Panc1 (cell line): ENCODE measurements at regions not wholly inside any gene's neighbourhood (a gene's known extent, or its start where the extent isn't known, plus 50 kb on each side); places are given as distances from the start of the nearest gene placed in this dataset.

Experiments used
- ATAC-seq: fragments of 200-7000 bp; cut with Tn5 transposase; 2 replicates; pipeline ENCODE4 v1.9.1; 2020; ENCODE audit warnings: mild to moderate bottlenecking, moderate library complexity
- BruUV-seq: library from RNA; stranded (reverse); fragments of 400-500 nt; replicated peaks from 2 replicates; lab custom pipeline; 2021; lab: Mats Ljungman, UMichigan
- CTCF ChIA-PET: fragments of 300-600 bp; sonication (Branson Sonifier 250); formaldehyde crosslinking; loops from one replicate; lab custom pipeline; 2022; ENCODE audit warnings: antibody characterized with exemption; lab: Charles Lee
- POLR2A ChIA-PET: fragments of 300-600 bp; sonication (Branson Sonifier 250); formaldehyde crosslinking; loops from one replicate; lab custom pipeline; 2022; ENCODE audit warnings: antibody characterized with exemption; lab: Charles Lee
- DNase-seq: peaks from one replicate; pipeline ENCODE4 v3.0.0-alpha.2; 2010; ENCODE audit warnings: low read depth, low spot score
- H3K27ac ChIP-seq: 2 replicates; pipeline ENCODE4 v1.5.1; 2011; ENCODE audit warnings: mild to moderate bottlenecking, low read length, inconsistent platforms
- H3K27me3 ChIP-seq: fragments of 200-500 bp; sonication (Bioruptor generic); 2 replicates; pipeline ENCODE4 v1.6.0; 2014; ENCODE audit warnings: low read length, inconsistent platforms; ENCODE audit not compliant: control insufficient read depth, insufficient read depth
- H3K36me3 ChIP-seq: fragments of 200-500 bp; sonication (Bioruptor generic); 2 replicates; pipeline ENCODE4 v1.5.1; 2014; ENCODE audit warnings: inconsistent platforms, mild to moderate bottlenecking, low read length, moderate library complexity; ENCODE audit not compliant: control insufficient read depth, insufficient read depth
- H3K4me1 ChIP-seq: 2 replicates; pipeline ENCODE4 v1.5.1; 2011; ENCODE audit warnings: inconsistent platforms, mild to moderate bottlenecking, low read length, moderate library complexity; ENCODE audit not compliant: control insufficient read depth, insufficient read depth
- H3K4me3 ChIP-seq, 2 experiments: 2 replicates each; pipeline ENCODE4 v1.5.1; 2011 to 2012; ENCODE audit warnings: low read depth in 2 of 2, low read length in 2 of 2, mild to moderate bottlenecking in 2 of 2, inconsistent platforms in 1 of 2, moderate library complexity in 1 of 2
- H3K9me3 ChIP-seq: fragments of 200-500 bp; sonication (Bioruptor generic); 2 replicates; pipeline ENCODE4 v1.5.1; 2014; ENCODE audit warnings: low read depth, mild to moderate bottlenecking, inconsistent platforms, low read length, moderate library complexity; ENCODE audit not compliant: control insufficient read depth, insufficient read depth
- CTCF ChIP-seq: fragments of 450-650 bp; IDR thresholded peaks from 2 replicates; pipeline ENCODE4 v1.5.1; 2017; ENCODE audit warnings: mild to moderate bottlenecking
- POLR2AphosphoS5 ChIP-seq: IDR thresholded peaks from 2 replicates; pipeline ENCODE4 v1.6.1; 2012; ENCODE audit warnings: mild to moderate bottlenecking, low read depth, low read length, moderate library complexity
- REST ChIP-seq, 2 experiments: IDR thresholded peaks; 2 replicates each; pipeline ENCODE4 v1.6.1; 2011 to 2012; ENCODE audit warnings: low read depth in 2 of 2, control low read depth in 1 of 2, low read length in 1 of 2, mild to moderate bottlenecking in 1 of 2, moderate library complexity in 1 of 2; ENCODE audit not compliant: insufficient read depth in 1 of 2
- SIN3A ChIP-seq: IDR thresholded peaks from 2 replicates; pipeline ENCODE4 v1.6.1; 2012; ENCODE audit warnings: low read depth, mild to moderate bottlenecking, low read length, moderate library complexity, borderline replicate concordance; ENCODE audit not compliant: insufficient read depth
- TCF7L2 ChIP-seq: IDR thresholded peaks from 2 replicates; pipeline ENCODE4 v1.6.1; 2011; ENCODE audit warnings: mild to moderate bottlenecking, low read depth, low read length, inconsistent platforms
- in situ Hi-C: cut with HindIII; loops from 2 replicates; pipeline ENCODE4 v1.10.0; 2016; ENCODE audit warnings: low sequenced_read_pairs, low pct_unique_long_range_greater_than_20kb
- intact Hi-C: fragments of 100-400 bp; cut with micrococcal nuclease; formaldehyde crosslinking; loops from one replicate; pipeline ENCODE4 v1.10.0; 2022; ENCODE audit not compliant: unreplicated experiment

GRCh38 chr4:130249002-130249401, 1153.0 kb downstream of the C4orf33 start:
- no peak overlapping the region for H3K27ac ChIP-seq
- DNase-seq: no peak
- H3K4me1 ChIP-seq: no peaks in the 10 kb centered on the region
- ATAC-seq: no peak
- no peak overlapping the region for H3K4me3 ChIP-seq
- in situ Hi-C loops (no loop called here), intact Hi-C loops (no loop called here)
- TF ChIP-seq SIN3A (no peak), POLR2AphosphoS5 (no peak), REST (IDR thresholded peaks at IDR 0.05; ENCODE audit: insufficient read depth in 1 of 2, low read depth in 2 of 2, low read length in 1 of 2) (no peak), TCF7L2 (no peak), CTCF (no peak)
- no peaks in the 10 kb centered on the region for H3K9me3 ChIP-seq
- H3K27me3 ChIP-seq: no peaks in the 10 kb centered on the region
- no TSS peak for BruUV-seq
- H3K36me3 ChIP-seq: no peaks in the 10 kb centered on the region
- ChIA-PET POLR2A (no interaction called here), CTCF (no interaction called here)

- ATAC-seq: no peak
- no peak overlapping the region for H3K27ac ChIP-seq
These were observed 1161.3 kb downstream of the C4orf33 start for GRCh38 chr4:130257271-130257670.

More at GRCh38 chr4:130257271-130257670, 1161.3 kb downstream of the C4orf33 start:
- CTCF ChIA-PET: no interaction called here
- no peak for TF ChIP-seq REST (IDR thresholded peaks at IDR 0.05; ENCODE audit: insufficient read depth in 1 of 2, low read depth in 2 of 2, low read length in 1 of 2)
- no peak for TF ChIP-seq CTCF
- TF ChIP-seq SIN3A: no peak
- no peak for TF ChIP-seq TCF7L2
- no peak for TF ChIP-seq POLR2AphosphoS5
- in situ Hi-C loops (no loop called here), intact Hi-C loops (no loop called here)
- no peaks in the 10 kb centered on the region for H3K36me3 ChIP-seq
- POLR2A ChIA-PET: no interaction called here
- H3K27me3 ChIP-seq: no peaks in the 10 kb centered on the region
- no TSS peak for BruUV-seq
- no peaks in the 10 kb centered on the region for H3K4me1 ChIP-seq
- no peak overlapping the region for H3K4me3 ChIP-seq
- H3K9me3 ChIP-seq: no peaks in the 10 kb centered on the region
- DNase-seq: no peak
